GM23338 (cell line): ENCODE measurements at regions not wholly inside any gene's neighbourhood (a gene's known extent, or its start where the extent isn't known, plus 50 kb on each side); places are given as distances from the start of the nearest gene placed in this dataset.

Source experiments
- CREB1 ChIP-seq: fragments of 250-450 bp; sonication (Bioruptor Pico); IDR thresholded peaks from 2 replicates; pipeline ENCODE4 v1.5.0; 2020; ENCODE audit warnings: low read depth, mild to moderate bottlenecking, moderate library complexity
- EZH2 ChIP-seq: fragments of 200-600 bp; sonication (generic); IDR thresholded peaks from one replicate; pipeline ENCODE4 v1.8.0; 2017; ENCODE audit warnings: antibody characterized with exemption, mild to moderate bottlenecking, low read depth; ENCODE audit not compliant: unreplicated experiment
- EZH2phosphoT487 ChIP-seq: fragments of 200-600 bp; sonication (generic); IDR thresholded peaks from one replicate; pipeline ENCODE4 v1.8.1; 2018; ENCODE audit warnings: antibody characterized with exemption; ENCODE audit not compliant: unreplicated experiment
- POLR2AphosphoS5 ChIP-seq: IDR thresholded peaks from 2 replicates; pipeline ENCODE4 v1.6.1; 2016; ENCODE audit warnings: antibody characterized with exemption, low read depth
- REST ChIP-seq: IDR thresholded peaks from one replicate; pipeline ENCODE4 v1.6.1; 2018; ENCODE audit warnings: antibody characterized with exemption; ENCODE audit not compliant: unreplicated experiment
- ZNF331 ChIP-seq: fragments of 250-450 bp; sonication (Bioruptor Pico); IDR thresholded peaks from 2 replicates; pipeline ENCODE4 v1.5.0; 2020; ENCODE audit warnings: low read depth, mild to moderate bottlenecking, moderate library complexity
- TF ChIP-seq, protein P1 (sequence below), 2 experiments: fragments of 200-600 bp in 1 of 2; sonication (generic) in 1 of 2; conservative IDR thresholded peaks; 2 replicates each; pipeline versions ENCODE4 v1.5.1 to v1.6.1; 2016 to 2017; ENCODE audit warnings: antibody characterized with exemption in 2 of 2, low read depth in 2 of 2, mild to moderate bottlenecking in 2 of 2, moderate library complexity in 1 of 2

DNA sequence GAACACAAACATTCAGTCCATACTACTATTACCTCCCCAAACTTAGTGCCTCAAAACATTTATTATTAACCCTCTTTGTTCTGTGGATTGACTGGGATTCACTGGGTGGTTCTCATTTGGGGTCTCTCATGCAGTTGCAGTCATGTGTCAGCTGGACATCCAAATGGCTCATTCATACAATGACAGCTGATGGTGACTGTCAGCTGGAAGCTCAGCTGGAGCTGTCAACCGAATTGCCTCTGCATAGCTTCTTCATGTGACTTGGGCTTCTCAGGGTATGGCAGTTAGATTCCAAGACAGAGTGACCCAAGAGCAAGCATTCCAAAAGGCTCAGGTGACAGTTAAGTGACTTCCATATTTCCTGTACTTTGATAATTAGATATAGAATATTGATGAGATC lies 85.2 kb downstream of the CCDC34 start:
- TF ChIP-seq EZH2phosphoT487 (no peak), EZH2 (no peak), CREB1 (no peak), ZNF331 (CRISPR knock-in tag) (no peak), POLR2AphosphoS5 (no peak), REST (no peak)
- TF ChIP-seq, protein P1, sequence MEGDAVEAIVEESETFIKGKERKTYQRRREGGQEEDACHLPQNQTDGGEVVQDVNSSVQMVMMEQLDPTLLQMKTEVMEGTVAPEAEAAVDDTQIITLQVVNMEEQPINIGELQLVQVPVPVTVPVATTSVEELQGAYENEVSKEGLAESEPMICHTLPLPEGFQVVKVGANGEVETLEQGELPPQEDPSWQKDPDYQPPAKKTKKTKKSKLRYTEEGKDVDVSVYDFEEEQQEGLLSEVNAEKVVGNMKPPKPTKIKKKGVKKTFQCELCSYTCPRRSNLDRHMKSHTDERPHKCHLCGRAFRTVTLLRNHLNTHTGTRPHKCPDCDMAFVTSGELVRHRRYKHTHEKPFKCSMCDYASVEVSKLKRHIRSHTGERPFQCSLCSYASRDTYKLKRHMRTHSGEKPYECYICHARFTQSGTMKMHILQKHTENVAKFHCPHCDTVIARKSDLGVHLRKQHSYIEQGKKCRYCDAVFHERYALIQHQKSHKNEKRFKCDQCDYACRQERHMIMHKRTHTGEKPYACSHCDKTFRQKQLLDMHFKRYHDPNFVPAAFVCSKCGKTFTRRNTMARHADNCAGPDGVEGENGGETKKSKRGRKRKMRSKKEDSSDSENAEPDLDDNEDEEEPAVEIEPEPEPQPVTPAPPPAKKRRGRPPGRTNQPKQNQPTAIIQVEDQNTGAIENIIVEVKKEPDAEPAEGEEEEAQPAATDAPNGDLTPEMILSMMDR (conservative IDR thresholded peaks at IDR 0.05; ENCODE audit: low read depth in 2 of 2) = no peak
